WTC11 (cell line): ENCODE measurements at regions not wholly inside any gene's neighbourhood (a gene's known extent, or its start where the extent isn't known, plus 50 kb on each side); places are given as distances from the start of the nearest gene placed in this dataset.

Source experiments
- ATAC-seq: fragments of 200-7000 bp; cut with Tn5 transposase; 2 replicates; pipeline ENCODE4 v1.10.0; 2021; ENCODE audit warnings: mild to moderate bottlenecking, moderate library complexity
- CTCF ChIA-PET: fragments of 300-600 bp; sonication (Branson Sonifier 250); formaldehyde crosslinking; loops from one replicate; lab custom pipeline; 2021; ENCODE audit warnings: antibody characterized with exemption; lab: Charles Lee
- POLR2A ChIA-PET: fragments of 350-600 bp; sonication (Branson Sonifier 250); formaldehyde crosslinking; loops from one replicate; lab custom pipeline; 2021; ENCODE audit warnings: antibody characterized with exemption; lab: Charles Lee
- DNase-seq: peaks from one replicate; pipeline ENCODE4 v3.0.0; 2021; ENCODE audit warnings: low spot score
- H3K27ac Mint-ChIP-seq: 2 replicates; pipeline ENCODE4 v1.8.0; 2021; ENCODE audit warnings: mixed read lengths
- H3K27me3 Mint-ChIP-seq: 2 replicates; pipeline ENCODE4 v1.8.0; 2021; ENCODE audit warnings: low read depth, mild to moderate bottlenecking, moderate library complexity, mixed read lengths
- H3K36me3 Mint-ChIP-seq: 2 replicates; pipeline ENCODE4 v1.8.0; 2021; ENCODE audit warnings: mixed read lengths
- H3K4me1 Mint-ChIP-seq: 2 replicates; pipeline ENCODE4 v1.8.0; 2022; ENCODE audit warnings: mixed read lengths
- H3K4me3 Mint-ChIP-seq: 2 replicates; pipeline ENCODE4 v1.8.0; 2021; ENCODE audit warnings: mild to moderate bottlenecking, moderate library complexity, mixed read lengths
- H3K9me3 Mint-ChIP-seq: 2 replicates; pipeline ENCODE4 v1.8.0; 2021; ENCODE audit warnings: mixed read lengths
- ATF3 ChIP-seq: sonication (generic); formaldehyde crosslinking; conservative IDR thresholded peaks from 2 replicates; pipeline ENCODE4 v1.8.1; 2022; ENCODE audit warnings: mild to moderate bottlenecking, missing genetic modification reagents
- CDX4 ChIP-seq: fragments of 250-450 bp; sonication (Bioruptor Pico); IDR thresholded peaks from 2 replicates; pipeline ENCODE4 v1.9.0; 2021; ENCODE audit warnings: moderate library complexity, mild to moderate bottlenecking, inconsistent platforms, borderline replicate concordance
- FOXJ3 ChIP-seq: sonication (generic); formaldehyde crosslinking; IDR thresholded peaks from 2 replicates; pipeline ENCODE4 v1.9.0; 2021; ENCODE audit warnings: missing genetic modification reagents, mild to moderate bottlenecking, borderline replicate concordance
- FOXK1 ChIP-seq: sonication (generic); formaldehyde crosslinking; IDR thresholded peaks from 2 replicates; pipeline ENCODE4 v1.8.0; 2022; ENCODE audit warnings: mild to moderate bottlenecking, moderate library complexity, missing genetic modification reagents
- FOXP4 ChIP-seq: sonication (generic); formaldehyde crosslinking; IDR thresholded peaks from 2 replicates; pipeline ENCODE4 v1.8.0; 2022; ENCODE audit warnings: mild to moderate bottlenecking, missing genetic modification reagents
- NFE2L1 ChIP-seq: sonication (generic); formaldehyde crosslinking; IDR thresholded peaks from 2 replicates; pipeline ENCODE4 v1.8.1; 2023; ENCODE audit warnings: missing genetic modification reagents
- NFYB ChIP-seq: sonication (generic); formaldehyde crosslinking; conservative IDR thresholded peaks from 2 replicates; pipeline ENCODE4 v1.8.0; 2022; ENCODE audit warnings: low read depth, missing genetic modification reagents
- RELA ChIP-seq: sonication (generic); formaldehyde crosslinking; IDR thresholded peaks from 2 replicates; pipeline ENCODE4 v1.8.1; 2022; ENCODE audit warnings: missing genetic modification reagents, mild to moderate bottlenecking, borderline replicate concordance
- SMAD4 ChIP-seq: sonication (generic); formaldehyde crosslinking; IDR thresholded peaks from 2 replicates; pipeline ENCODE4 v1.8.0; 2022; ENCODE audit warnings: mild to moderate bottlenecking, missing genetic modification reagents
- TCF7 ChIP-seq: sonication (generic); formaldehyde crosslinking; IDR thresholded peaks from 2 replicates; pipeline ENCODE4 v1.8.0; 2022; ENCODE audit warnings: mild to moderate bottlenecking, low read depth, missing genetic modification reagents, moderate library complexity
- TEAD1 ChIP-seq: sonication (generic); formaldehyde crosslinking; IDR thresholded peaks from 2 replicates; pipeline ENCODE4 v1.8.0; 2022; ENCODE audit warnings: mild to moderate bottlenecking, missing genetic modification reagents
- ZNF138 ChIP-seq: sonication (generic); formaldehyde crosslinking; conservative IDR thresholded peaks from 2 replicates; pipeline ENCODE4 v1.8.1; 2022; ENCODE audit warnings: mild to moderate bottlenecking, moderate library complexity, missing genetic modification reagents
- ZNF232 ChIP-seq: sonication (generic); formaldehyde crosslinking; IDR thresholded peaks from 2 replicates; pipeline ENCODE4 v1.8.0; 2022; ENCODE audit warnings: mild to moderate bottlenecking, missing genetic modification reagents
- ZNF281 ChIP-seq: sonication (generic); formaldehyde crosslinking; IDR thresholded peaks from 2 replicates; pipeline ENCODE4 v1.8.0; 2023; ENCODE audit warnings: mild to moderate bottlenecking, missing genetic modification reagents
- TF ChIP-seq, protein P1 (sequence below): fragments of 250-450 bp; sonication (Bioruptor Pico); IDR thresholded peaks from 2 replicates; pipeline ENCODE4 v1.9.0; 2021; ENCODE audit warnings: mild to moderate bottlenecking
- TF ChIP-seq, protein P2 (sequence below): fragments of 250-450 bp; sonication (Bioruptor Pico); IDR thresholded peaks from 2 replicates; pipeline ENCODE4 v1.9.0; 2021; ENCODE audit warnings: mild to moderate bottlenecking, borderline replicate concordance
- TF ChIP-seq, protein P3 (sequence below): sonication (generic); formaldehyde crosslinking; IDR thresholded peaks from 2 replicates; pipeline ENCODE4 v1.8.1; 2023; ENCODE audit warnings: mild to moderate bottlenecking, missing genetic modification reagents, moderate library complexity

DNA sequence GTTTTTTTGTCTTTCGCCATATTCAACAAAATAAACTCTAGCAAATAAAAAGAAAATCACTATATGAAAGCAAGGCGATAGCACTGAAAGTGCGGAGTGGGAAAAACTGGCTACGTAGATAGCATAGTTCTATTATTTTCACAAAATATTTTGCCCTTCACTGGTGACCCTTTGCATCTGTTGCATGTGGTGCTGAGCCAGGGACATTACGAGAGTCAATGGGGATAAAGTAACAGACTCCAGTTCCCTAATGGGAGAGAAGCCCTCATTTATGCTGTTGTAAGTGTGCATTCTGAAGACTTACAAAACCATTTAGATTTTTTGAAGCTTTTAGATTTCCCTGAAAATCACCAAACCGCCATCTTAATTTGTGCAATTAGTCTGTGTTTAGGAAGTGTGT lies 501.6 kb downstream of the PPARGC1A start:
- no peaks in the 10 kb centered on the region for H3K27me3 Mint-ChIP-seq
- POLR2A ChIA-PET, result no interaction called here
- no peak overlapping the region for H3K4me3 Mint-ChIP-seq
- no peak for ATAC-seq
- peaks cover under 1% of the 10 kb centered on the region; the same call in 1 of the 2 replicates for H3K9me3 Mint-ChIP-seq
- TF ChIP-seq ZNF281 (CRISPR knock-in tag), result no peak
- TF ChIP-seq FOXJ3 (CRISPR knock-in tag), result no peak
- TF ChIP-seq, protein P1, sequence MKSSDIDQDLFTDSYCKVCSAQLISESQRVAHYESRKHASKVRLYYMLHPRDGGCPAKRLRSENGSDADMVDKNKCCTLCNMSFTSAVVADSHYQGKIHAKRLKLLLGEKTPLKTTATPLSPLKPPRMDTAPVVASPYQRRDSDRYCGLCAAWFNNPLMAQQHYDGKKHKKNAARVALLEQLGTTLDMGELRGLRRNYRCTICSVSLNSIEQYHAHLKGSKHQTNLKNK, result no peak
- no peak for TF ChIP-seq FOXK1 (CRISPR knock-in tag)
- TF ChIP-seq RELA (CRISPR knock-in tag), result no peak
- TF ChIP-seq TEAD1 (CRISPR knock-in tag), result no peak
- TF ChIP-seq ZNF138 (CRISPR knock-in tag), result no peak
- TF ChIP-seq, protein P2, sequence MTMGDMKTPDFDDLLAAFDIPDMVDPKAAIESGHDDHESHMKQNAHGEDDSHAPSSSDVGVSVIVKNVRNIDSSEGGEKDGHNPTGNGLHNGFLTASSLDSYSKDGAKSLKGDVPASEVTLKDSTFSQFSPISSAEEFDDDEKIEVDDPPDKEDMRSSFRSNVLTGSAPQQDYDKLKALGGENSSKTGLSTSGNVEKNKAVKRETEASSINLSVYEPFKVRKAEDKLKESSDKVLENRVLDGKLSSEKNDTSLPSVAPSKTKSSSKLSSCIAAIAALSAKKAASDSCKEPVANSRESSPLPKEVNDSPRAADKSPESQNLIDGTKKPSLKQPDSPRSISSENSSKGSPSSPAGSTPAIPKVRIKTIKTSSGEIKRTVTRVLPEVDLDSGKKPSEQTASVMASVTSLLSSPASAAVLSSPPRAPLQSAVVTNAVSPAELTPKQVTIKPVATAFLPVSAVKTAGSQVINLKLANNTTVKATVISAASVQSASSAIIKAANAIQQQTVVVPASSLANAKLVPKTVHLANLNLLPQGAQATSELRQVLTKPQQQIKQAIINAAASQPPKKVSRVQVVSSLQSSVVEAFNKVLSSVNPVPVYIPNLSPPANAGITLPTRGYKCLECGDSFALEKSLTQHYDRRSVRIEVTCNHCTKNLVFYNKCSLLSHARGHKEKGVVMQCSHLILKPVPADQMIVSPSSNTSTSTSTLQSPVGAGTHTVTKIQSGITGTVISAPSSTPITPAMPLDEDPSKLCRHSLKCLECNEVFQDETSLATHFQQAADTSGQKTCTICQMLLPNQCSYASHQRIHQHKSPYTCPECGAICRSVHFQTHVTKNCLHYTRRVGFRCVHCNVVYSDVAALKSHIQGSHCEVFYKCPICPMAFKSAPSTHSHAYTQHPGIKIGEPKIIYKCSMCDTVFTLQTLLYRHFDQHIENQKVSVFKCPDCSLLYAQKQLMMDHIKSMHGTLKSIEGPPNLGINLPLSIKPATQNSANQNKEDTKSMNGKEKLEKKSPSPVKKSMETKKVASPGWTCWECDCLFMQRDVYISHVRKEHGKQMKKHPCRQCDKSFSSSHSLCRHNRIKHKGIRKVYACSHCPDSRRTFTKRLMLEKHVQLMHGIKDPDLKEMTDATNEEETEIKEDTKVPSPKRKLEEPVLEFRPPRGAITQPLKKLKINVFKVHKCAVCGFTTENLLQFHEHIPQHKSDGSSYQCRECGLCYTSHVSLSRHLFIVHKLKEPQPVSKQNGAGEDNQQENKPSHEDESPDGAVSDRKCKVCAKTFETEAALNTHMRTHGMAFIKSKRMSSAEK, result no peak
- TF ChIP-seq SMAD4, result no peak
- TF ChIP-seq, protein P3, sequence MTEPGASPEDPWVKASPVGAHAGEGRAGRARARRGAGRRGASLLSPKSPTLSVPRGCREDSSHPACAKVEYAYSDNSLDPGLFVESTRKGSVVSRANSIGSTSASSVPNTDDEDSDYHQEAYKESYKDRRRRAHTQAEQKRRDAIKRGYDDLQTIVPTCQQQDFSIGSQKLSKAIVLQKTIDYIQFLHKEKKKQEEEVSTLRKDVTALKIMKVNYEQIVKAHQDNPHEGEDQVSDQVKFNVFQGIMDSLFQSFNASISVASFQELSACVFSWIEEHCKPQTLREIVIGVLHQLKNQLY (CRISPR knock-in tag), result no peak
- no peak for TF ChIP-seq CDX4 (CRISPR knock-in tag)
- no peak for TF ChIP-seq NFE2L1 (CRISPR knock-in tag)
- no peak for TF ChIP-seq ZNF232 (CRISPR knock-in tag)
- no peak for TF ChIP-seq NFYB (CRISPR knock-in tag)
- TF ChIP-seq FOXP4 (CRISPR knock-in tag), result no peak
- no peak for TF ChIP-seq ATF3
- no peak for TF ChIP-seq TCF7
- TF ChIP-seq, all 79 proteins: peak for 0
- Mint-ChIP-seq H3K36me3 (no peaks in the 10 kb centered on the region), H3K4me1 (no peaks in the 10 kb centered on the region; the same call in 1 of the 2 replicates), H3K27ac (no peak overlapping the region)
- DNase-seq, result no peak
- CTCF ChIA-PET, result no interaction called here
